ENCODE measurements at regions not wholly inside any gene's neighbourhood (a gene's known extent, or its start where the extent isn't known, plus 50 kb on each side); places are given as distances from the start of the nearest gene placed in this dataset.

DNA sequence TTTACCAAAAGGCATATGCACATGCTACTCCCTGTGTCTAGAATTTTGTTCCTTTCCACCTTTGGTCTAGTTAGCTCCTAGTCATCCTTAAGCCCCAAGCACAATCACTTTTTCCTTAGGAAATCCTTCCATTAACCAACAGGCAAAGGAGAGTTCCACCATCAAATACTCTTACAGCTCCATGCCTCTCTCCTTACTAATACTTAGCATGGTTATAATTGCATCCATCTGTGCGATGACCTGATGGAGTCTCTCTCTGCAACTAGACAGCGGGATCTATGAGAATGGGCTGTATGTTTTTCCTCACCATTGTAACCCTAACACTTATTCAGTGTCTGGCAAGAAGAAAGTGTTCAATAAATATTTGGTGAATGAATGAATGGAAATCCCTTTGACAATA lies 69.3 kb upstream of the SMAD3 start:
- Histone ChIP-seq H3K4me3 (ENCODE audit: insufficient read depth, low read depth, low read length) (no peak overlapping the region), H2BK20ac (ENCODE audit: low read depth, low read length) (0 out of 2 replicates have a peak overlapping the region, but pooled peaks have one; percentile 6), H2AK5ac (ENCODE audit: low read depth, low read length) (peak overlapping the region; percentile 27; the same call in 1 of the 2 replicates), H3K79me1 (ENCODE audit: low read depth in 1 of 2, low read length in 2 of 2) (peaks cover 0 to 4% of the 10 kb centered on the region in 2 experiments; a peak in 1 of 4 replicates), H3K36me3 (ENCODE audit: control insufficient read depth, insufficient read depth, low read length) (no peaks in the 10 kb centered on the region), H3K4ac (ENCODE audit: low read depth, low read length) (no peak overlapping the region), H3K23ac (ENCODE audit: low read depth, low read length) (0 out of 2 replicates have a peak overlapping the region, but pooled peaks have one; percentile 13), H4K20me1 (ENCODE audit: insufficient read depth, low read length) (no peaks in the 10 kb centered on the region), H3K9me1 (ENCODE audit: insufficient read depth, low read length) (peaks cover 5% of the 10 kb centered on the region), H3K56ac (ENCODE audit: extremely low read depth, insufficient read depth, low read length) (no peak overlapping the region; the same call in 1 of the 2 replicates), H2BK120ac (ENCODE audit: low read depth, low read length) (no peak overlapping the region), H3K14ac (replicated peaks; ENCODE audit: low read depth, low read length) (peak overlapping the region; percentile 68; the same call in 1 of the 2 replicates), H3K9me3 (ENCODE audit: control insufficient read depth, insufficient read depth, low read length) (no peaks in the 10 kb centered on the region; the same call in 1 of the 2 replicates), H3K4me2 (ENCODE audit: low read depth, low read length) (no peak overlapping the region), H3K4me1 (ENCODE audit: control insufficient read depth, insufficient read depth, low read length) (peaks cover 3% of the 10 kb centered on the region), H2BK5ac (ENCODE audit: low read depth, low read length, poor library complexity, severe bottlenecking) (no peak overlapping the region), H2AK9ac (replicated peaks; ENCODE audit: low read depth, low read length, poor library complexity) (peak overlapping the region; percentile 25), H4K91ac (ENCODE audit: insufficient read depth, low read depth, low read length) (no peak overlapping the region), H3K27ac (ENCODE audit: insufficient read depth, low read length) (no peak overlapping the region), H4K8ac (ENCODE audit: low read depth in 2 of 2, low read length in 2 of 2) (no peak overlapping the region), H3K18ac (ENCODE audit: low read depth, low read length) (no peak overlapping the region), H2BK15ac (ENCODE audit: low read depth, low read length) (no peak overlapping the region), H3K9ac (ENCODE audit: low read depth, low read length) (no peak overlapping the region), H4K5ac (ENCODE audit: low read depth, low read length) (no peak overlapping the region), H2AFZ (replicated peaks; ENCODE audit: low read length, poor library complexity) (no peak overlapping the region), H3K27me3 (ENCODE audit: control insufficient read depth, insufficient read depth, low read length) (0 out of 2 replicates have a peak, but pooled peaks cover 1% of the 10 kb centered on the region)
- TF ChIP-seq FOS (IDR thresholded peaks at IDR 0.05; ENCODE audit: low read depth, low read length) (no peak), POLR2A (IDR thresholded peaks at IDR 0.05; ENCODE audit: low read depth, low read length) (no peak), MXI1 (IDR thresholded peaks at IDR 0.05; ENCODE audit: borderline replicate concordance, low read depth, low read length) (no peak), BHLHE40 (IDR thresholded peaks at IDR 0.05; ENCODE audit: low read depth, low read length) (no peak), RCOR1 (IDR thresholded peaks at IDR 0.05; ENCODE audit: insufficient replicate concordance, low read length) (no peak), RFX5 (IDR thresholded peaks at IDR 0.05; ENCODE audit: low read depth, low read length) (no peak), CHD1 (IDR thresholded peaks at IDR 0.05; ENCODE audit: low read depth, low read length) (no peak), MAZ (IDR thresholded peaks at IDR 0.05; ENCODE audit: borderline replicate concordance, low read depth, low read length) (no peak), RAD21 (IDR thresholded peaks at IDR 0.05; ENCODE audit: low read length) (no peak), CEBPB (IDR thresholded peaks at IDR 0.05; ENCODE audit: low read depth, low read length) (no peak), MAFK (IDR thresholded peaks at IDR 0.05; ENCODE audit: low read depth, low read length) (no peak), SMC3 (IDR thresholded peaks at IDR 0.05; ENCODE audit: low read depth, low read length) (no peak), NFE2L2 (IDR thresholded peaks at IDR 0.05; ENCODE audit: low read depth, low read length) (no peak)
- TF ChIP-seq, protein P1, sequence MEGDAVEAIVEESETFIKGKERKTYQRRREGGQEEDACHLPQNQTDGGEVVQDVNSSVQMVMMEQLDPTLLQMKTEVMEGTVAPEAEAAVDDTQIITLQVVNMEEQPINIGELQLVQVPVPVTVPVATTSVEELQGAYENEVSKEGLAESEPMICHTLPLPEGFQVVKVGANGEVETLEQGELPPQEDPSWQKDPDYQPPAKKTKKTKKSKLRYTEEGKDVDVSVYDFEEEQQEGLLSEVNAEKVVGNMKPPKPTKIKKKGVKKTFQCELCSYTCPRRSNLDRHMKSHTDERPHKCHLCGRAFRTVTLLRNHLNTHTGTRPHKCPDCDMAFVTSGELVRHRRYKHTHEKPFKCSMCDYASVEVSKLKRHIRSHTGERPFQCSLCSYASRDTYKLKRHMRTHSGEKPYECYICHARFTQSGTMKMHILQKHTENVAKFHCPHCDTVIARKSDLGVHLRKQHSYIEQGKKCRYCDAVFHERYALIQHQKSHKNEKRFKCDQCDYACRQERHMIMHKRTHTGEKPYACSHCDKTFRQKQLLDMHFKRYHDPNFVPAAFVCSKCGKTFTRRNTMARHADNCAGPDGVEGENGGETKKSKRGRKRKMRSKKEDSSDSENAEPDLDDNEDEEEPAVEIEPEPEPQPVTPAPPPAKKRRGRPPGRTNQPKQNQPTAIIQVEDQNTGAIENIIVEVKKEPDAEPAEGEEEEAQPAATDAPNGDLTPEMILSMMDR (conservative IDR thresholded peaks at IDR 0.05; ENCODE audit: low read depth, low read length): no peak
- TF ChIP-seq, protein P2, sequence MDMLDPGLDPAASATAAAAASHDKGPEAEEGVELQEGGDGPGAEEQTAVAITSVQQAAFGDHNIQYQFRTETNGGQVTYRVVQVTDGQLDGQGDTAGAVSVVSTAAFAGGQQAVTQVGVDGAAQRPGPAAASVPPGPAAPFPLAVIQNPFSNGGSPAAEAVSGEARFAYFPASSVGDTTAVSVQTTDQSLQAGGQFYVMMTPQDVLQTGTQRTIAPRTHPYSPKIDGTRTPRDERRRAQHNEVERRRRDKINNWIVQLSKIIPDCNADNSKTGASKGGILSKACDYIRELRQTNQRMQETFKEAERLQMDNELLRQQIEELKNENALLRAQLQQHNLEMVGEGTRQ (IDR thresholded peaks at IDR 0.05; ENCODE audit: low read depth, low read length): no peak
- TF ChIP-seq, protein P3, sequence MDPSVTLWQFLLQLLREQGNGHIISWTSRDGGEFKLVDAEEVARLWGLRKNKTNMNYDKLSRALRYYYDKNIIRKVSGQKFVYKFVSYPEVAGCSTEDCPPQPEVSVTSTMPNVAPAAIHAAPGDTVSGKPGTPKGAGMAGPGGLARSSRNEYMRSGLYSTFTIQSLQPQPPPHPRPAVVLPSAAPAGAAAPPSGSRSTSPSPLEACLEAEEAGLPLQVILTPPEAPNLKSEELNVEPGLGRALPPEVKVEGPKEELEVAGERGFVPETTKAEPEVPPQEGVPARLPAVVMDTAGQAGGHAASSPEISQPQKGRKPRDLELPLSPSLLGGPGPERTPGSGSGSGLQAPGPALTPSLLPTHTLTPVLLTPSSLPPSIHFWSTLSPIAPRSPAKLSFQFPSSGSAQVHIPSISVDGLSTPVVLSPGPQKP (IDR thresholded peaks at IDR 0.05; ENCODE audit: borderline replicate concordance, low read depth, low read length): no peak
- ATAC-seq (ENCODE audit: low read depth): no peak
- no CpG with 5 or more reads among the region's 2 CpGs for WGBS, 2 experiments (ENCODE audit: extremely low coverage in 2 of 2, insufficient read length in 1 of 2)
- in situ Hi-C loops (cut with MboI; ENCODE audit: low sequenced_read_pairs): no loop called here
- peak; percentile 25 for DNase-seq
- ChIA-PET CTCF (no interaction called here), POLR2A (ENCODE audit: unreplicated experiment) (no interaction called here)
- dilution Hi-C loops (cut with HindIII; ENCODE audit: low sequenced_read_pairs, unreplicated experiment): no loop called here
- BruUV-seq (replicated peaks): no TSS peak
- intact Hi-C loops (cut with micrococcal nuclease): no loop called here
